DND-41 (cell line): ENCODE measurements at regions not wholly inside any gene's neighbourhood (a gene's known extent, or its start where the extent isn't known, plus 50 kb on each side); places are given as distances from the start of the nearest gene placed in this dataset.

ENCODE experiments used
- CTCF ChIP-seq: IDR thresholded peaks from 2 replicates; pipeline ENCODE4 v1.5.1; 2012; ENCODE audit warnings: borderline replicate concordance, low read length, moderate library complexity, mild to moderate bottlenecking; ENCODE audit not compliant: poor library complexity, severe bottlenecking; ENCODE audit errors: extremely low read depth
- EZH2 ChIP-seq: IDR thresholded peaks from 3 replicates; pipeline ENCODE4 v1.6.1; 2012; ENCODE audit warnings: borderline replicate concordance, low read depth, mild to moderate bottlenecking, moderate library complexity, low read length, inconsistent platforms; ENCODE audit not compliant: severe bottlenecking

- TF ChIP-seq CTCF (no peak), EZH2 (no peak)
Observed at GRCh38 chr3:101159478-101159877, 160.9 kb downstream of the IMPG2 start.
